HG02938 (cell line): ENCODE measurements at regions not wholly inside any gene's neighbourhood (a gene's known extent, or its start where the extent isn't known, plus 50 kb on each side); places are given as distances from the start of the nearest gene placed in this dataset.
"Not testable (repeated sequence)": the region's sequence is repeated elsewhere in the genome, so short reads cannot be mapped to it uniquely, and the experiment has no call there.

Source experiments
- ATAC-seq: cut with Tn5 transposase; IDR thresholded peaks from one replicate; pipeline ENCODE4 v1.9.1; 2021; ENCODE audit warnings: mild to moderate bottlenecking, moderate library complexity; ENCODE audit not compliant: unreplicated experiment

GRCh38 chr4:123535037-123535748 is 138.6 kb downstream of the SPRY1 start:
- ATAC-seq, result no peak

GRCh38 chr4:123536225-123536624 is 139.6 kb downstream of the SPRY1 start:
- ATAC-seq, result no peak

- ATAC-seq, result not testable (repeated sequence)
These were observed 141.4 kb downstream of the SPRY1 start for GRCh38 chr4:123537906-123538402.

- no peak for ATAC-seq
These were observed 149.3 kb downstream of the SPRY1 start for GRCh38 chr4:123545667-123546572.

- ATAC-seq, result no peak
These were observed 150.0 kb downstream of the SPRY1 start for GRCh38 chr4:123546573-123547060.

- ATAC-seq, result no peak
These were observed 150.9 kb downstream of the SPRY1 start for GRCh38 chr4:123547216-123548165.

GRCh38 chr4:123553279-123553678 is 156.7 kb downstream of the SPRY1 start:
- no peak for ATAC-seq

GRCh38 chr4:123553733-123554637 is 157.4 kb downstream of the SPRY1 start:
- no peak for ATAC-seq

GRCh38 chr4:123554801-123555232 is 158.2 kb downstream of the SPRY1 start:
- ATAC-seq, result no peak

- no peak for ATAC-seq
These were observed 158.7 kb downstream of the SPRY1 start for GRCh38 chr4:123555233-123555806.

- ATAC-seq, result no peak
These were observed 159.2 kb downstream of the SPRY1 start for GRCh38 chr4:123555807-123556273.

GRCh38 chr4:123556526-123556925 is 159.9 kb downstream of the SPRY1 start:
- no peak for ATAC-seq

- no peak for ATAC-seq
These were observed 161.4 kb downstream of the SPRY1 start for GRCh38 chr4:123557857-123558536.

GRCh38 chr4:123558865-123559264 is 162.3 kb downstream of the SPRY1 start:
- no peak for ATAC-seq

- no peak for ATAC-seq
These were observed 163.6 kb downstream of the SPRY1 start for GRCh38 chr4:123559955-123560871.

- ATAC-seq, result no peak
These were observed 164.9 kb downstream of the SPRY1 start for GRCh38 chr4:123561525-123561924.

GRCh38 chr4:123562994-123563750 is 166.6 kb downstream of the SPRY1 start:
- no peak for ATAC-seq
